Upper lobe of left lung (tissue), 4 donors: ENCODE measurements at regions not wholly inside any gene's neighbourhood (a gene's known extent, or its start where the extent isn't known, plus 50 kb on each side); places are given as distances from the start of the nearest gene placed in this dataset.

Experiments
- CTCF ChIP-seq, 6 experiments: fragments of 450-650 bp in 4 of 6; fragments of 200-600 bp in 2 of 6; sonication (generic) in 2 of 6; IDR thresholded peaks; one replicate each; pipeline ENCODE4 v1.5.1; 2016 to 2019; ENCODE audit warnings: antibody characterized with exemption in 6 of 6
- EP300 ChIP-seq, 4 donors: sonication (generic); formaldehyde crosslinking; IDR thresholded peaks; one replicate each; pipeline ENCODE4 v1.5.1; 2017; ENCODE audit warnings: antibody characterized with exemption in 4 of 4, control low read depth in 2 of 4
- POLR2A ChIP-seq, 4 donors: fragments of 450-650 bp; IDR thresholded peaks; one replicate each; pipeline ENCODE4 v1.5.1; 2016 to 2017; ENCODE audit warnings: antibody characterized with exemption in 4 of 4, mild to moderate bottlenecking in 2 of 4

GRCh38 chr17:71203953-71204352, 916.9 kb upstream of the SOX9 start:
- TF ChIP-seq CTCF (IDR thresholded peaks at IDR 0.05) (no peak), POLR2A (IDR thresholded peaks at IDR 0.05) (no peak), EP300 (IDR thresholded peaks at IDR 0.05) (no peak)
